Kidney epithelial cell (primary cell): ENCODE measurements at regions not wholly inside any gene's neighbourhood (a gene's known extent, or its start where the extent isn't known, plus 50 kb on each side); places are given as distances from the start of the nearest gene placed in this dataset.

ENCODE experiments used
- DNase-seq: peaks from one replicate; pipeline ENCODE4 v3.0.0-alpha.2; 2010; ENCODE audit warnings: low read depth
- H3K27me3 ChIP-seq: 2 replicates; pipeline ENCODE4 v1.6.0; 2011; ENCODE audit warnings: low read length; ENCODE audit not compliant: control insufficient read depth, insufficient read depth
- H3K36me3 ChIP-seq: 2 replicates; pipeline ENCODE4 v1.5.1; 2011; ENCODE audit warnings: low read length; ENCODE audit not compliant: control insufficient read depth, insufficient read depth
- H3K4me3 ChIP-seq: 2 replicates; pipeline ENCODE4 v1.5.1; 2011; ENCODE audit warnings: low read depth, mild to moderate bottlenecking, control low read depth, low read length
- CTCF ChIP-seq: IDR thresholded peaks from 2 replicates; pipeline ENCODE4 v1.5.1; 2011; ENCODE audit warnings: mild to moderate bottlenecking, moderate library complexity, low read length, control low read depth, inconsistent platforms; ENCODE audit not compliant: insufficient read depth, poor library complexity, severe bottlenecking

GRCh38 chr6:90656325-90656724 is 69.5 kb upstream of the MAP3K7 start:
- TF ChIP-seq CTCF, result no peak
- no peak overlapping the region for H3K4me3 ChIP-seq

GRCh38 chr6:90654806-90655205 is 67.9 kb upstream of the MAP3K7 start:
- DNase-seq, result no peak
- Histone ChIP-seq H3K36me3 (no peaks in the 10 kb centered on the region), H3K27me3 (no peaks in the 10 kb centered on the region), H3K4me3 (no peak overlapping the region)
- no peak for TF ChIP-seq CTCF

More at GRCh38 chr6:90656325-90656724, 69.5 kb upstream of the MAP3K7 start:
- DNase-seq, result no peak
- Histone ChIP-seq H3K36me3 (no peaks in the 10 kb centered on the region), H3K27me3 (no peaks in the 10 kb centered on the region)

- TF ChIP-seq CTCF, result no peak
- Histone ChIP-seq H3K36me3 (no peaks in the 10 kb centered on the region), H3K4me3 (no peak overlapping the region), H3K27me3 (no peaks in the 10 kb centered on the region)
- DNase-seq, result no peak
These were observed 67.3 kb upstream of the MAP3K7 start for GRCh38 chr6:90654166-90654565.

- no peak for DNase-seq
- H3K36me3 ChIP-seq, result no peaks in the 10 kb centered on the region
- no peak overlapping the region for H3K4me3 ChIP-seq
- H3K27me3 ChIP-seq, result no peaks in the 10 kb centered on the region
- no peak for TF ChIP-seq CTCF
These were observed 66.9 kb upstream of the MAP3K7 start for GRCh38 chr6:90653750-90654149.

- no peak for TF ChIP-seq CTCF
- DNase-seq, result no peak
- H3K36me3 ChIP-seq, result no peaks in the 10 kb centered on the region
- no peak overlapping the region for H3K4me3 ChIP-seq
- H3K27me3 ChIP-seq, result no peaks in the 10 kb centered on the region
These were observed 63.4 kb upstream of the MAP3K7 start for GRCh38 chr6:90650041-90650940.

GRCh38 chr6:90648873-90649272 is 62.0 kb upstream of the MAP3K7 start:
- H3K27me3 ChIP-seq, result no peaks in the 10 kb centered on the region
- no peak for DNase-seq
- H3K36me3 ChIP-seq, result no peaks in the 10 kb centered on the region
- no peak overlapping the region for H3K4me3 ChIP-seq
- no peak for TF ChIP-seq CTCF
